ENCODE measurements at regions not wholly inside any gene's neighbourhood (a gene's known extent, or its start where the extent isn't known, plus 50 kb on each side); places are given as distances from the start of the nearest gene placed in this dataset.

DNA sequence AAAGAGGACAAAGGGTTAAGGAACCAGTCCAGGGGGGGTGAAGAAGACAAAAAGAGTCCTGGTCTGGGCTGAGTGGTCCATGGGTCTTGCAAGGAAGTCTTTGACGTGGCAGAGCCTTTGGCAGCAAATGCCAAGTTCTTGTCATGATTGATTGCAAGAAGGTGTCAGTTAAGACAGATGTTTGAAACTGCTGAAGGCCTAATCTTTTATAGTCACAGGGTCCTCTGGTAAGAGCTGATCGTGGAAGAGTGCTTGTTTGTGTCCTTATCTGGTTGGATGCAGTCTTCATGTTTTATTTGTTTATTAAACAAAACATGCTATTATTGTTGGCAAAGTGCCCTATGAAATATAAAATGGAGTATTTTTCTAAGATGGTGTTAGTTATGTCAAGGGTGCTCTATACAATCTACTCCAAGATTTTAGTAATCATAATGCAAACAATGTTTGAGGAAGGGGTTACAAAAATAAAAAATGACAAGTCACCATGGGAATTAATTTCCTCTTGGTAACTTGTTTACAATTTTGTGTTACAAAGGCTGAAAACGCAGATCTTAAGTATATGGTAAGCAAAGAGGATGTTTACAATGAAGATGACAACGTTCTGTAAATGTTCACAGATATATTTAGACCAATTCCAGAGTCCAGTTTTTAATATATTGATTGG, 85.9 kb downstream of the MAGED4 start:
- TF ChIP-seq, protein P1, sequence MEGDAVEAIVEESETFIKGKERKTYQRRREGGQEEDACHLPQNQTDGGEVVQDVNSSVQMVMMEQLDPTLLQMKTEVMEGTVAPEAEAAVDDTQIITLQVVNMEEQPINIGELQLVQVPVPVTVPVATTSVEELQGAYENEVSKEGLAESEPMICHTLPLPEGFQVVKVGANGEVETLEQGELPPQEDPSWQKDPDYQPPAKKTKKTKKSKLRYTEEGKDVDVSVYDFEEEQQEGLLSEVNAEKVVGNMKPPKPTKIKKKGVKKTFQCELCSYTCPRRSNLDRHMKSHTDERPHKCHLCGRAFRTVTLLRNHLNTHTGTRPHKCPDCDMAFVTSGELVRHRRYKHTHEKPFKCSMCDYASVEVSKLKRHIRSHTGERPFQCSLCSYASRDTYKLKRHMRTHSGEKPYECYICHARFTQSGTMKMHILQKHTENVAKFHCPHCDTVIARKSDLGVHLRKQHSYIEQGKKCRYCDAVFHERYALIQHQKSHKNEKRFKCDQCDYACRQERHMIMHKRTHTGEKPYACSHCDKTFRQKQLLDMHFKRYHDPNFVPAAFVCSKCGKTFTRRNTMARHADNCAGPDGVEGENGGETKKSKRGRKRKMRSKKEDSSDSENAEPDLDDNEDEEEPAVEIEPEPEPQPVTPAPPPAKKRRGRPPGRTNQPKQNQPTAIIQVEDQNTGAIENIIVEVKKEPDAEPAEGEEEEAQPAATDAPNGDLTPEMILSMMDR (IDR thresholded peaks at IDR 0.05) = no peak
- no peak for TF ChIP-seq POLR2A (IDR thresholded peaks at IDR 0.05)

All from adrenal gland (tissue), 5 donors.